ENCODE measurements at regions not wholly inside any gene's neighbourhood (a gene's known extent, or its start where the extent isn't known, plus 50 kb on each side); places are given as distances from the start of the nearest gene placed in this dataset.

DNA sequence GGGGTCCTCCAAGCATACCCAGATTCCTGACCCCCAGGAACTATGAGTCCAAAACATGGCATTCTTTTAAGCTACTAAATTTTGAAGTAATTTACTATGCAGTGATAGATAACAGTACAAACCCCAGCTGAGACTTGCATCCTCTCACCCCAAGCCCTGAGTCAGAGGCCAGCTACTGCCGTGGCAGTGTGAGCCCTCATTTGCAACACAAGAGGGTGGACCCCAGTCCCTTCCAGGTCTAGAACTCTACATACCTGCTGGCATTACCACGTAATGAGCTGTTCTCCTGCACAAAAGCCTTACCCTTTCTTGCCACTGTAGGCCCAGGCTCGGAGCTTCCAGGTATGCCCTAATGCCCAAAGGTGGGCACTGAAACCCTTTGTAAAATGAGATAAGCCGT is 108.6 kb upstream of the ERCC6L2 start:
- Histone ChIP-seq H2BK15ac (ENCODE audit: low read depth, low read length) (no peak overlapping the region), H3K18ac (ENCODE audit: low read depth, low read length) (no peak overlapping the region), H2BK5ac (ENCODE audit: low read depth, low read length, poor library complexity, severe bottlenecking) (no peak overlapping the region), H3K23ac (ENCODE audit: low read depth, low read length) (no peak overlapping the region), H3K9me1 (ENCODE audit: insufficient read depth, low read length) (no peaks in the 10 kb centered on the region), H3K4ac (ENCODE audit: low read depth, low read length) (no peak overlapping the region), H3K14ac (replicated peaks; ENCODE audit: low read depth, low read length) (no peak overlapping the region), H2BK120ac (ENCODE audit: low read depth, low read length) (no peak overlapping the region), H2AFZ (replicated peaks; ENCODE audit: low read length, poor library complexity) (no peak overlapping the region), H3K4me2 (ENCODE audit: low read depth, low read length) (no peak overlapping the region), H3K4me3 (ENCODE audit: insufficient read depth, low read depth, low read length) (no peak overlapping the region), H3K56ac (ENCODE audit: extremely low read depth, insufficient read depth, low read length) (no peak overlapping the region), H3K27ac (ENCODE audit: insufficient read depth, low read length) (no peak overlapping the region), H2AK5ac (ENCODE audit: low read depth, low read length) (no peak overlapping the region), H4K8ac (ENCODE audit: low read depth in 2 of 2, low read length in 2 of 2) (no peak overlapping the region), H4K5ac (ENCODE audit: low read depth, low read length) (no peak overlapping the region), H3K36me3 (ENCODE audit: control insufficient read depth, insufficient read depth, low read length) (no peaks in the 10 kb centered on the region), H2AK9ac (replicated peaks; ENCODE audit: low read depth, low read length, poor library complexity) (no peak overlapping the region), H3K27me3 (ENCODE audit: control insufficient read depth, insufficient read depth, low read length) (peaks cover 10% of the 10 kb centered on the region), H3K9me3 (ENCODE audit: control insufficient read depth, insufficient read depth, low read length) (no peaks in the 10 kb centered on the region), H3K4me1 (ENCODE audit: control insufficient read depth, insufficient read depth, low read length) (peaks cover 12% of the 10 kb centered on the region), H4K20me1 (ENCODE audit: insufficient read depth, low read length) (no peaks in the 10 kb centered on the region), H2BK20ac (ENCODE audit: low read depth, low read length) (no peak overlapping the region), H3K79me1 (ENCODE audit: low read depth in 1 of 2, low read length in 2 of 2) (no peaks in the 10 kb centered on the region), H3K9ac (ENCODE audit: low read depth, low read length) (no peak overlapping the region), H4K91ac (ENCODE audit: insufficient read depth, low read depth, low read length) (no peak overlapping the region)
- POLR2A ChIA-PET (ENCODE audit: unreplicated experiment) = interaction anchor here (0.6 kb wide), 1 partner anchor 11 kb away, joined by 4 read pairs; no protein-coding TSS in a partner anchor
- ATAC-seq (ENCODE audit: low read depth) = no peak
- TF ChIP-seq MAZ (IDR thresholded peaks at IDR 0.05; ENCODE audit: borderline replicate concordance, low read depth, low read length) = no peak
- TF ChIP-seq, protein P1, sequence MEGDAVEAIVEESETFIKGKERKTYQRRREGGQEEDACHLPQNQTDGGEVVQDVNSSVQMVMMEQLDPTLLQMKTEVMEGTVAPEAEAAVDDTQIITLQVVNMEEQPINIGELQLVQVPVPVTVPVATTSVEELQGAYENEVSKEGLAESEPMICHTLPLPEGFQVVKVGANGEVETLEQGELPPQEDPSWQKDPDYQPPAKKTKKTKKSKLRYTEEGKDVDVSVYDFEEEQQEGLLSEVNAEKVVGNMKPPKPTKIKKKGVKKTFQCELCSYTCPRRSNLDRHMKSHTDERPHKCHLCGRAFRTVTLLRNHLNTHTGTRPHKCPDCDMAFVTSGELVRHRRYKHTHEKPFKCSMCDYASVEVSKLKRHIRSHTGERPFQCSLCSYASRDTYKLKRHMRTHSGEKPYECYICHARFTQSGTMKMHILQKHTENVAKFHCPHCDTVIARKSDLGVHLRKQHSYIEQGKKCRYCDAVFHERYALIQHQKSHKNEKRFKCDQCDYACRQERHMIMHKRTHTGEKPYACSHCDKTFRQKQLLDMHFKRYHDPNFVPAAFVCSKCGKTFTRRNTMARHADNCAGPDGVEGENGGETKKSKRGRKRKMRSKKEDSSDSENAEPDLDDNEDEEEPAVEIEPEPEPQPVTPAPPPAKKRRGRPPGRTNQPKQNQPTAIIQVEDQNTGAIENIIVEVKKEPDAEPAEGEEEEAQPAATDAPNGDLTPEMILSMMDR (conservative IDR thresholded peaks at IDR 0.05; ENCODE audit: low read depth, low read length) = no peak
- no peak for TF ChIP-seq SMC3 (IDR thresholded peaks at IDR 0.05; ENCODE audit: low read depth, low read length)
- no peak for TF ChIP-seq RFX5 (IDR thresholded peaks at IDR 0.05; ENCODE audit: low read depth, low read length)
- no peak for TF ChIP-seq RAD21 (IDR thresholded peaks at IDR 0.05; ENCODE audit: low read length)
- no peak for TF ChIP-seq POLR2A (IDR thresholded peaks at IDR 0.05; ENCODE audit: low read depth, low read length)
- TF ChIP-seq FOS (IDR thresholded peaks at IDR 0.05; ENCODE audit: low read depth, low read length) = no peak
- no peak for TF ChIP-seq CEBPB (IDR thresholded peaks at IDR 0.05; ENCODE audit: low read depth, low read length)
- TF ChIP-seq BHLHE40 (IDR thresholded peaks at IDR 0.05; ENCODE audit: low read depth, low read length) = no peak
- DNase-seq = no peak
- intact Hi-C loops (cut with micrococcal nuclease) = no loop called here
- in situ Hi-C loops (cut with MboI; ENCODE audit: low sequenced_read_pairs) = no loop called here
- dilution Hi-C loops (cut with HindIII; ENCODE audit: low sequenced_read_pairs, unreplicated experiment) = no loop called here
- BruUV-seq (replicated peaks) = no TSS peak
- CTCF ChIA-PET = interaction anchor here (1.2 kb wide), 1 partner anchor 451 kb away, joined by 3 read pairs; no protein-coding TSS in a partner anchor
- no CpG with 5 or more reads among the region's 4 CpGs for WGBS, 2 experiments (ENCODE audit: extremely low coverage in 2 of 2, insufficient read length in 1 of 2)
